ENCODE measurements at regions not wholly inside any gene's neighbourhood (a gene's known extent, or its start where the extent isn't known, plus 50 kb on each side); places are given as distances from the start of the nearest gene placed in this dataset.

DNA sequence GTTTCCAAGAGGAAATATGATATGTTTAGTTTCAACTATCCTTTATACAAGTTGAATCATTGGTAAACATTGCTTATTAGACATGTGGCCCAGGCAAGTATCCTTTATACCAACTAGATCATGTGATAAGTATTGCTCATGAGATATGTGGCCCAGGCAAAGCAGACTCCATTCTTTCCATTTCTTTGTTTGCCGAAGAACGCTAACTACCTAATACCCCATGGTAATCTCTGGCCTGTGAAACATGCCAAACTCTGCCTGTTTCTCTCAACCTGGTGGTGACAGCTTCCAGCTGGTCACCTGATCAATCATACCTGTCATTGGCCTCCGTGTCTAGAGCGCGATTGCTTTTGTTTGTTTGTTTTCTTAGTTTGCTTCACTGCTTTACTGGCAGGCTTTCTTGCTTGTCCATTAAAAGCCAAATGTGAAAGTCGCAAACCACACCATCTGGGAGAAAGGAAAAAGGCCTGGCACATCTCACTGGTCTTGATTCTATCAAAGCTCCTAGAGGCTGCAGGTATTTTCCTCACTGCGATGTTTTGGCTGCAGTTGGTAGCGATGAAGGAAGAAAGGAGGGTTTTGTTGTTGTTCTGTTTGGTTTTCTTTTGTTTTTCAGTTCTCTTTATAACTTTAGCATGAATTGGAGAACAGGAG lies 686.2 kb downstream of the KCNJ2 start:
- TF ChIP-seq, protein P1, sequence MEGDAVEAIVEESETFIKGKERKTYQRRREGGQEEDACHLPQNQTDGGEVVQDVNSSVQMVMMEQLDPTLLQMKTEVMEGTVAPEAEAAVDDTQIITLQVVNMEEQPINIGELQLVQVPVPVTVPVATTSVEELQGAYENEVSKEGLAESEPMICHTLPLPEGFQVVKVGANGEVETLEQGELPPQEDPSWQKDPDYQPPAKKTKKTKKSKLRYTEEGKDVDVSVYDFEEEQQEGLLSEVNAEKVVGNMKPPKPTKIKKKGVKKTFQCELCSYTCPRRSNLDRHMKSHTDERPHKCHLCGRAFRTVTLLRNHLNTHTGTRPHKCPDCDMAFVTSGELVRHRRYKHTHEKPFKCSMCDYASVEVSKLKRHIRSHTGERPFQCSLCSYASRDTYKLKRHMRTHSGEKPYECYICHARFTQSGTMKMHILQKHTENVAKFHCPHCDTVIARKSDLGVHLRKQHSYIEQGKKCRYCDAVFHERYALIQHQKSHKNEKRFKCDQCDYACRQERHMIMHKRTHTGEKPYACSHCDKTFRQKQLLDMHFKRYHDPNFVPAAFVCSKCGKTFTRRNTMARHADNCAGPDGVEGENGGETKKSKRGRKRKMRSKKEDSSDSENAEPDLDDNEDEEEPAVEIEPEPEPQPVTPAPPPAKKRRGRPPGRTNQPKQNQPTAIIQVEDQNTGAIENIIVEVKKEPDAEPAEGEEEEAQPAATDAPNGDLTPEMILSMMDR (IDR thresholded peaks at IDR 0.05; ENCODE audit: low read depth, low read length, missing input control), result no peak
- TF ChIP-seq, protein P2, sequence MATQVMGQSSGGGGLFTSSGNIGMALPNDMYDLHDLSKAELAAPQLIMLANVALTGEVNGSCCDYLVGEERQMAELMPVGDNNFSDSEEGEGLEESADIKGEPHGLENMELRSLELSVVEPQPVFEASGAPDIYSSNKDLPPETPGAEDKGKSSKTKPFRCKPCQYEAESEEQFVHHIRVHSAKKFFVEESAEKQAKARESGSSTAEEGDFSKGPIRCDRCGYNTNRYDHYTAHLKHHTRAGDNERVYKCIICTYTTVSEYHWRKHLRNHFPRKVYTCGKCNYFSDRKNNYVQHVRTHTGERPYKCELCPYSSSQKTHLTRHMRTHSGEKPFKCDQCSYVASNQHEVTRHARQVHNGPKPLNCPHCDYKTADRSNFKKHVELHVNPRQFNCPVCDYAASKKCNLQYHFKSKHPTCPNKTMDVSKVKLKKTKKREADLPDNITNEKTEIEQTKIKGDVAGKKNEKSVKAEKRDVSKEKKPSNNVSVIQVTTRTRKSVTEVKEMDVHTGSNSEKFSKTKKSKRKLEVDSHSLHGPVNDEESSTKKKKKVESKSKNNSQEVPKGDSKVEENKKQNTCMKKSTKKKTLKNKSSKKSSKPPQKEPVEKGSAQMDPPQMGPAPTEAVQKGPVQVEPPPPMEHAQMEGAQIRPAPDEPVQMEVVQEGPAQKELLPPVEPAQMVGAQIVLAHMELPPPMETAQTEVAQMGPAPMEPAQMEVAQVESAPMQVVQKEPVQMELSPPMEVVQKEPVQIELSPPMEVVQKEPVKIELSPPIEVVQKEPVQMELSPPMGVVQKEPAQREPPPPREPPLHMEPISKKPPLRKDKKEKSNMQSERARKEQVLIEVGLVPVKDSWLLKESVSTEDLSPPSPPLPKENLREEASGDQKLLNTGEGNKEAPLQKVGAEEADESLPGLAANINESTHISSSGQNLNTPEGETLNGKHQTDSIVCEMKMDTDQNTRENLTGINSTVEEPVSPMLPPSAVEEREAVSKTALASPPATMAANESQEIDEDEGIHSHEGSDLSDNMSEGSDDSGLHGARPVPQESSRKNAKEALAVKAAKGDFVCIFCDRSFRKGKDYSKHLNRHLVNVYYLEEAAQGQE (IDR thresholded peaks at IDR 0.05), result no peak
- TF ChIP-seq FOXA1 (IDR thresholded peaks at IDR 0.05), result no peak
- TF ChIP-seq, protein P3, sequence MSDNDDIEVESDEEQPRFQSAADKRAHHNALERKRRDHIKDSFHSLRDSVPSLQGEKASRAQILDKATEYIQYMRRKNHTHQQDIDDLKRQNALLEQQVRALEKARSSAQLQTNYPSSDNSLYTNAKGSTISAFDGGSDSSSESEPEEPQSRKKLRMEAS (IDR thresholded peaks at IDR 0.05), result peak; percentile 59
- TF ChIP-seq EGR1 (IDR thresholded peaks at IDR 0.05; ENCODE audit: low read depth in 2 of 2), result no peak
- TF ChIP-seq YY1 (IDR thresholded peaks at IDR 0.05), result peak; percentile 72
- TF ChIP-seq RAD21 (IDR thresholded peaks at IDR 0.05), result peak; percentile 29 to 30
- peak; percentile 47 for TF ChIP-seq SP1 (IDR thresholded peaks at IDR 0.05)
- TF ChIP-seq JUND (IDR thresholded peaks at IDR 0.05), result peak in 1 of 2 donors; percentile 17
- TF ChIP-seq, protein P4, sequence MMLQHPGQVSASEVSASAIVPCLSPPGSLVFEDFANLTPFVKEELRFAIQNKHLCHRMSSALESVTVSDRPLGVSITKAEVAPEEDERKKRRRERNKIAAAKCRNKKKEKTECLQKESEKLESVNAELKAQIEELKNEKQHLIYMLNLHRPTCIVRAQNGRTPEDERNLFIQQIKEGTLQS (IDR thresholded peaks at IDR 0.05), result peak; percentile 15
- TF ChIP-seq, protein P5, sequence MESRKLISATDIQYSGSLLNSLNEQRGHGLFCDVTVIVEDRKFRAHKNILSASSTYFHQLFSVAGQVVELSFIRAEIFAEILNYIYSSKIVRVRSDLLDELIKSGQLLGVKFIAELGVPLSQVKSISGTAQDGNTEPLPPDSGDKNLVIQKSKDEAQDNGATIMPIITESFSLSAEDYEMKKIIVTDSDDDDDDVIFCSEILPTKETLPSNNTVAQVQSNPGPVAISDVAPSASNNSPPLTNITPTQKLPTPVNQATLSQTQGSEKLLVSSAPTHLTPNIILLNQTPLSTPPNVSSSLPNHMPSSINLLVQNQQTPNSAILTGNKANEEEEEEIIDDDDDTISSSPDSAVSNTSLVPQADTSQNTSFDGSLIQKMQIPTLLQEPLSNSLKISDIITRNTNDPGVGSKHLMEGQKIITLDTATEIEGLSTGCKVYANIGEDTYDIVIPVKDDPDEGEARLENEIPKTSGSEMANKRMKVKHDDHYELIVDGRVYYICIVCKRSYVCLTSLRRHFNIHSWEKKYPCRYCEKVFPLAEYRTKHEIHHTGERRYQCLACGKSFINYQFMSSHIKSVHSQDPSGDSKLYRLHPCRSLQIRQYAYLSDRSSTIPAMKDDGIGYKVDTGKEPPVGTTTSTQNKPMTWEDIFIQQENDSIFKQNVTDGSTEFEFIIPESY (IDR thresholded peaks at IDR 0.05), result no peak
- TF ChIP-seq GABPA (IDR thresholded peaks at IDR 0.05 in 1 of 2, conservative IDR thresholded peaks at IDR 0.05 in 1 of 2), result no peak
- peak; percentile 18 for TF ChIP-seq FOXA2 (IDR thresholded peaks at IDR 0.05)

Measured in liver (tissue), 3 donors.